CD4-positive, alpha-beta T cell treated with Interleukin-17A for 1 hour (primary cell): ENCODE measurements at regions not wholly inside any gene's neighbourhood (a gene's known extent, or its start where the extent isn't known, plus 50 kb on each side); places are given as distances from the start of the nearest gene placed in this dataset.
"Not testable (repeated sequence)": the region's sequence is repeated elsewhere in the genome, so short reads cannot be mapped to it uniquely, and the experiment has no call there.

Experiments
- DNase-seq: peaks from one replicate; pipeline ENCODE4 v3.0.0-alpha.2; 2020

GRCh38 chr4:132386130-132386529, 763.0 kb upstream of the PCDH10 start:
- no peak for DNase-seq

- DNase-seq: no peak
Measured at GRCh38 chr4:132387060-132387459, 762.0 kb upstream of the PCDH10 start.

- DNase-seq: no peak
Measured at GRCh38 chr4:132395561-132395960, 753.5 kb upstream of the PCDH10 start.

- DNase-seq: no peak
Measured at GRCh38 chr4:132396636-132397035, 752.5 kb upstream of the PCDH10 start.

GRCh38 chr4:132417220-132417619, 731.9 kb upstream of the PCDH10 start:
- DNase-seq: no peak

GRCh38 chr4:132427125-132427524, 722.0 kb upstream of the PCDH10 start:
- no peak for DNase-seq

GRCh38 chr4:132437117-132437516, 712.0 kb upstream of the PCDH10 start:
- no peak for DNase-seq

GRCh38 chr4:132445386-132445785, 703.7 kb upstream of the PCDH10 start:
- DNase-seq: no peak

GRCh38 chr4:132457987-132458386, 691.1 kb upstream of the PCDH10 start:
- DNase-seq: not testable (repeated sequence)

GRCh38 chr4:132479543-132479942, 669.6 kb upstream of the PCDH10 start:
- DNase-seq: no peak

GRCh38 chr4:132488555-132488954, 660.5 kb upstream of the PCDH10 start:
- no peak for DNase-seq

- no peak for DNase-seq
Measured at GRCh38 chr4:132493476-132493875, 655.6 kb upstream of the PCDH10 start.

GRCh38 chr4:132495267-132495812, 653.8 kb upstream of the PCDH10 start:
- DNase-seq: not testable (repeated sequence)

GRCh38 chr4:132498215-132498614, 650.9 kb upstream of the PCDH10 start:
- DNase-seq: no peak

GRCh38 chr4:132502096-132502552, 647.0 kb upstream of the PCDH10 start:
- no peak for DNase-seq

GRCh38 chr4:132504438-132504837, 644.7 kb upstream of the PCDH10 start:
- no peak for DNase-seq

- DNase-seq: no peak
Measured at GRCh38 chr4:132506568-132506967, 642.5 kb upstream of the PCDH10 start.

GRCh38 chr4:132513491-132513890, 635.6 kb upstream of the PCDH10 start:
- no peak for DNase-seq

- no peak for DNase-seq
Measured at GRCh38 chr4:132526652-132527051, 622.4 kb upstream of the PCDH10 start.

- no peak for DNase-seq
Measured at GRCh38 chr4:132527817-132528216, 621.3 kb upstream of the PCDH10 start.

- no peak for DNase-seq
Measured at GRCh38 chr4:132530861-132531260, 618.2 kb upstream of the PCDH10 start.

- DNase-seq: no peak
Measured at GRCh38 chr4:132540268-132540667, 608.8 kb upstream of the PCDH10 start.

GRCh38 chr4:132540797-132541196, 608.3 kb upstream of the PCDH10 start:
- no peak for DNase-seq

GRCh38 chr4:132542228-132542627, 606.9 kb upstream of the PCDH10 start:
- no peak for DNase-seq

GRCh38 chr4:132548463-132548862, 600.6 kb upstream of the PCDH10 start:
- no peak for DNase-seq

GRCh38 chr4:132556316-132556715, 592.8 kb upstream of the PCDH10 start:
- DNase-seq: no peak
